ENCODE measurements at regions not wholly inside any gene's neighbourhood (a gene's known extent, or its start where the extent isn't known, plus 50 kb on each side); places are given as distances from the start of the nearest gene placed in this dataset.

DNA sequence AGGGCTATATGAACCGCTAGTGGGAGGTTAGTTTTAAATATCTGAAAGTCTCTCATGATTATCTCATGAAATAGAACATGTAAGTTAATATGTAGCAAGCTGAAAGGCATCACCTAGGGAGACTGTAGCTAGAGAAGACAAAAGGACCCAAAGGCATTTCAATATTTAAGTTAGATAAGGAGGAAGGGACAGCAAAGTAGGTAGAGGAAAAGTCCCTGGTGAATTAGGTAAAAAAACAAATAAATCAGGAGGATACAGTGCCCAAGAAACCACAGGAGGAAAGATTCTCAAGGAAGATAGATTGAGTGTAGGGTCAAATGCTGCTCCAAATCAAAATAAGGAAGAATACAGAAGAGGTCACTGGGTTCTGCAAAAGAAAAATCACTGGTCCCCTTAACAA lies 175.5 kb downstream of the GASK1B start:
- TF ChIP-seq, protein P1, sequence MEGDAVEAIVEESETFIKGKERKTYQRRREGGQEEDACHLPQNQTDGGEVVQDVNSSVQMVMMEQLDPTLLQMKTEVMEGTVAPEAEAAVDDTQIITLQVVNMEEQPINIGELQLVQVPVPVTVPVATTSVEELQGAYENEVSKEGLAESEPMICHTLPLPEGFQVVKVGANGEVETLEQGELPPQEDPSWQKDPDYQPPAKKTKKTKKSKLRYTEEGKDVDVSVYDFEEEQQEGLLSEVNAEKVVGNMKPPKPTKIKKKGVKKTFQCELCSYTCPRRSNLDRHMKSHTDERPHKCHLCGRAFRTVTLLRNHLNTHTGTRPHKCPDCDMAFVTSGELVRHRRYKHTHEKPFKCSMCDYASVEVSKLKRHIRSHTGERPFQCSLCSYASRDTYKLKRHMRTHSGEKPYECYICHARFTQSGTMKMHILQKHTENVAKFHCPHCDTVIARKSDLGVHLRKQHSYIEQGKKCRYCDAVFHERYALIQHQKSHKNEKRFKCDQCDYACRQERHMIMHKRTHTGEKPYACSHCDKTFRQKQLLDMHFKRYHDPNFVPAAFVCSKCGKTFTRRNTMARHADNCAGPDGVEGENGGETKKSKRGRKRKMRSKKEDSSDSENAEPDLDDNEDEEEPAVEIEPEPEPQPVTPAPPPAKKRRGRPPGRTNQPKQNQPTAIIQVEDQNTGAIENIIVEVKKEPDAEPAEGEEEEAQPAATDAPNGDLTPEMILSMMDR (conservative IDR thresholded peaks at IDR 0.05 in 1 of 2, IDR thresholded peaks at IDR 0.05 in 1 of 2; ENCODE audit: extremely low read depth in 1 of 2, insufficient read depth in 1 of 2, low read depth in 1 of 2, low read length in 2 of 2), result no peak
- TF ChIP-seq EZH2 (IDR thresholded peaks at IDR 0.05; ENCODE audit: borderline replicate concordance, low read length), result no peak

All from mammary epithelial cell (primary cell).